B cell (primary cell): ENCODE measurements at regions not wholly inside any gene's neighbourhood (a gene's known extent, or its start where the extent isn't known, plus 50 kb on each side); places are given as distances from the start of the nearest gene placed in this dataset.

Experiments
- ATAC-seq: fragments of 200-7000 bp; cut with Tn5 transposase; one replicate; pipeline ENCODE4 v1.10.0; 2021; ENCODE audit warnings: low read depth, mild to moderate bottlenecking, moderate number of reproducible peaks, moderate library complexity
- CTCF ChIA-PET: fragments of 350-600 bp; sonication (Branson Sonifier 250); formaldehyde crosslinking; loops from one replicate; lab custom pipeline; 2021; ENCODE audit warnings: antibody characterized with exemption, inconsistent platforms; lab: Charles Lee
- POLR2A ChIA-PET: fragments of 350-600 bp; sonication (Branson Sonifier 250); formaldehyde crosslinking; loops from one replicate; lab custom pipeline; 2021; ENCODE audit warnings: antibody characterized with exemption; lab: Charles Lee
- DNase-seq: peaks from one replicate; pipeline ENCODE4 v3.0.0; 2013
- H2AFZ ChIP-seq: 2 replicates; pipeline ENCODE4 v1.6.1; 2012; ENCODE audit warnings: mild to moderate bottlenecking, low read depth, low read length; ENCODE audit not compliant: insufficient read depth, poor library complexity, severe bottlenecking
- H3K27ac ChIP-seq, 2 donors: 1 replicate in 1 of 2; 2 replicates in 1 of 2; pipeline ENCODE4 v1.5.1; 2012 to 2013; ENCODE audit warnings: low read length in 2 of 2, mild to moderate bottlenecking in 2 of 2, moderate library complexity in 1 of 2
- H3K27me3 ChIP-seq, 4 experiments: fragments of 200-600 bp in 1 of 4; sonication (generic) in 1 of 4; replicated peaks in 1 of 4; 1 replicate in 2 of 4; 2 replicates in 2 of 4; pipeline versions ENCODE4 v1.6.1 to v1.7.0; 2013 to 2016; ENCODE audit warnings: low read length in 3 of 4, mild to moderate bottlenecking in 2 of 4, mixed read lengths in 1 of 4, moderate library complexity in 1 of 4; ENCODE audit not compliant: insufficient read depth in 4 of 4, control insufficient read depth in 3 of 4; ENCODE audit errors: control extremely low read depth in 1 of 4
- H3K36me3 ChIP-seq, 2 experiments: replicated peaks in 1 of 2; 1 replicate in 1 of 2; 2 replicates in 1 of 2; pipeline versions ENCODE4 v1.6.1 to v1.7.1; 2013; ENCODE audit warnings: low read length in 1 of 2; ENCODE audit not compliant: insufficient read depth in 2 of 2, control insufficient read depth in 1 of 2; ENCODE audit errors: control extremely low read depth in 1 of 2, extremely low read depth in 1 of 2
- H3K4me1 ChIP-seq, 2 donors: fragments of 200-600 bp in 1 of 2; sonication (generic) in 1 of 2; 1 replicate in 1 of 2; 2 replicates in 1 of 2; pipeline versions ENCODE4 v1.5.1 to v1.6.1; 2013 to 2017; ENCODE audit warnings: low read length in 2 of 2; ENCODE audit not compliant: control insufficient read depth in 2 of 2, insufficient read depth in 2 of 2
- H3K4me2 ChIP-seq: replicated peaks from 2 replicates; pipeline ENCODE3; 2012; ENCODE audit warnings: mild to moderate bottlenecking, low read depth, low read length; ENCODE audit not compliant: poor library complexity, severe bottlenecking
- H3K4me3 ChIP-seq, 5 experiments: fragments of 200-600 bp in 1 of 5; sonication (generic) in 1 of 5; 1 replicate in 3 of 5; 2 replicates in 2 of 5; pipeline versions ENCODE4 v1.5.1 to v1.7.0; 2011 to 2016; ENCODE audit warnings: low read length in 4 of 5, mild to moderate bottlenecking in 4 of 5, low read depth in 2 of 5, control low read depth in 1 of 5, moderate library complexity in 1 of 5; ENCODE audit not compliant: insufficient read depth in 1 of 5; ENCODE audit errors: control extremely low read depth in 1 of 5, extremely low read depth in 1 of 5
- H3K79me2 ChIP-seq: fragments of 200-600 bp; sonication (generic); one replicate; pipeline ENCODE4 v1.6.0; 2016; ENCODE audit warnings: low read length; ENCODE audit not compliant: control insufficient read depth, insufficient read depth
- H3K9ac ChIP-seq: fragments of 200-600 bp; sonication (generic); 2 replicates; pipeline ENCODE4 v1.6.1; 2017; ENCODE audit warnings: mild to moderate bottlenecking, low read length, moderate library complexity
- H3K9me3 ChIP-seq, 3 donors: one replicate each; pipeline versions ENCODE4 v1.6.1 to v1.7.1; 2013; ENCODE audit warnings: low read length in 2 of 3; ENCODE audit not compliant: control insufficient read depth in 2 of 3, insufficient read depth in 1 of 3; ENCODE audit errors: control extremely low read depth in 1 of 3
- H4K20me1 ChIP-seq: 2 replicates; pipeline ENCODE4 v1.6.0; 2012; ENCODE audit warnings: mild to moderate bottlenecking, low read length; ENCODE audit not compliant: insufficient read depth, control insufficient read depth, poor library complexity, severe bottlenecking
- H3K27ac Mint-ChIP-seq: one replicate; pipeline ENCODE4 v1.8.0; 2021; ENCODE audit warnings: mixed read lengths
- H3K27me3 Mint-ChIP-seq: one replicate; pipeline ENCODE4 v1.8.0; 2021; ENCODE audit warnings: mixed read lengths
- H3K4me1 Mint-ChIP-seq: one replicate; pipeline ENCODE4 v1.8.0; 2021; ENCODE audit warnings: mixed read lengths
- H3K4me3 Mint-ChIP-seq: one replicate; pipeline ENCODE4 v1.8.0; 2021; ENCODE audit warnings: mixed read lengths
- H3K9me3 Mint-ChIP-seq: one replicate; pipeline ENCODE4 v1.8.0; 2022; ENCODE audit warnings: mixed read lengths; ENCODE audit not compliant: insufficient read depth
- CTCF ChIP-seq: fragments of 200-600 bp; IDR thresholded peaks from one replicate; pipeline ENCODE4 v1.8.0; 2022; ENCODE audit warnings: antibody characterized with exemption, mild to moderate bottlenecking
- EZH2 ChIP-seq: IDR thresholded peaks from 2 replicates; pipeline ENCODE4 v1.6.1; 2012; ENCODE audit warnings: borderline replicate concordance, low read depth, mild to moderate bottlenecking, moderate library complexity, low read length; ENCODE audit not compliant: insufficient read depth, poor library complexity, severe bottlenecking
- WGBS: methylation state at CpG from one replicate; pipeline ENCODE4 v1.1.5; 2013; ENCODE audit warnings: missing lambda C conversion rate; ENCODE audit not compliant: insufficient coverage; 5-methylcytosine and 5-hydroxymethylcytosine counted together
- intact Hi-C: fragments of 100-400 bp; cut with micrococcal nuclease; formaldehyde crosslinking; loops from one replicate; pipeline ENCODE4 v1.10.0; 2022

GRCh38 chr11:15616130-15617105 lies 501.7 kb downstream of the INSC start:
- no peaks in the 10 kb centered on the region for H3K27me3 ChIP-seq
- H2AFZ ChIP-seq = no peak overlapping the region
- no peaks in the 10 kb centered on the region for H3K36me3 ChIP-seq
- H3K79me2 ChIP-seq = no peaks in the 10 kb centered on the region
- WGBS = 85% methylated on average over 8 of the region's 13 CpGs
- intact Hi-C loops = no loop called here
- peaks cover 5% of the 10 kb centered on the region for H3K27me3 Mint-ChIP-seq
- H3K27ac ChIP-seq = no peak overlapping the region
- TF ChIP-seq EZH2 (no peak), CTCF (no peak)
- no peaks in the 10 kb centered on the region for H3K4me1 ChIP-seq
- H3K9me3 ChIP-seq = no peaks in the 10 kb centered on the region
- H3K4me3 Mint-ChIP-seq = no peak overlapping the region
- ChIA-PET CTCF (no interaction called here), POLR2A (no interaction called here)
- no peak overlapping the region for H3K4me2 ChIP-seq
- no peak overlapping the region for H3K27ac Mint-ChIP-seq
- no peak overlapping the region for H3K4me3 ChIP-seq
- H3K9ac ChIP-seq = no peak overlapping the region
- ATAC-seq (no peak), DNase-seq (no peak)
- H4K20me1 ChIP-seq = no peaks in the 10 kb centered on the region
- no peaks in the 10 kb centered on the region for H3K4me1 Mint-ChIP-seq
- no peaks in the 10 kb centered on the region for H3K9me3 Mint-ChIP-seq

- H3K36me3 ChIP-seq = no peaks in the 10 kb centered on the region
- no peak overlapping the region for H3K4me3 ChIP-seq
- H3K27me3 ChIP-seq = no peaks in the 10 kb centered on the region
- DNase-seq (no peak), ATAC-seq (no peak)
- no peaks in the 10 kb centered on the region for H3K9me3 ChIP-seq
- H4K20me1 ChIP-seq = no peaks in the 10 kb centered on the region
- WGBS = no CpG with 5 or more reads among the region's 5 CpGs
- intact Hi-C loops = no loop called here
- Mint-ChIP-seq H3K4me1 (no peaks in the 10 kb centered on the region), H3K27ac (no peak overlapping the region), H3K27me3 (peaks cover 5% of the 10 kb centered on the region), H3K9me3 (no peaks in the 10 kb centered on the region), H3K4me3 (no peak overlapping the region)
- H3K4me2 ChIP-seq = no peak overlapping the region
- no peaks in the 10 kb centered on the region for H3K79me2 ChIP-seq
- no peaks in the 10 kb centered on the region for H3K4me1 ChIP-seq
- TF ChIP-seq EZH2 (no peak), CTCF (no peak)
- H2AFZ ChIP-seq = no peak overlapping the region
- H3K9ac ChIP-seq = no peak overlapping the region
- no peak overlapping the region for H3K27ac ChIP-seq
- ChIA-PET POLR2A (no interaction called here), CTCF (no interaction called here)
Measured at GRCh38 chr11:15617126-15617525, 502.4 kb downstream of the INSC start.
